ENCODE measurements at regions not wholly inside any gene's neighbourhood (a gene's known extent, or its start where the extent isn't known, plus 50 kb on each side); places are given as distances from the start of the nearest gene placed in this dataset.

GRCh38 chr2:42918671-42919318 lies 126.4 kb upstream of the HAAO start:
- DNase-seq (ENCODE audit: low read depth, low spot score), result no peak
- no peak for ATAC-seq
- H3K4me3 ChIP-seq (ENCODE audit: low read depth in 2 of 2, low read length in 2 of 2), result no peak overlapping the region
- POLR2A ChIA-PET, result no interaction called here
- BruUV-seq (replicated peaks), result no TSS peak
- in situ Hi-C loops (cut with HindIII; ENCODE audit: low pct_unique_long_range_greater_than_20kb, low sequenced_read_pairs) (no loop called here), intact Hi-C loops (cut with micrococcal nuclease; ENCODE audit: unreplicated experiment) (no loop called here)
- H3K4me1 ChIP-seq (ENCODE audit: control insufficient read depth, insufficient read depth, low read length), result no peaks in the 10 kb centered on the region
- TF ChIP-seq POLR2AphosphoS5 (IDR thresholded peaks at IDR 0.05; ENCODE audit: low read depth, low read length), result no peak
- TF ChIP-seq TCF7L2 (IDR thresholded peaks at IDR 0.05; ENCODE audit: low read depth, low read length), result no peak
- TF ChIP-seq CTCF (IDR thresholded peaks at IDR 0.05), result no peak
- no peak for TF ChIP-seq REST (IDR thresholded peaks at IDR 0.05; ENCODE audit: insufficient read depth in 1 of 2, low read depth in 2 of 2, low read length in 1 of 2)
- no peak for TF ChIP-seq SIN3A (IDR thresholded peaks at IDR 0.05; ENCODE audit: borderline replicate concordance, insufficient read depth, low read depth, low read length)
- H3K36me3 ChIP-seq (ENCODE audit: control insufficient read depth, insufficient read depth, low read length), result no peaks in the 10 kb centered on the region
- H3K27ac ChIP-seq (ENCODE audit: low read length), result no peak overlapping the region
- 0 out of 2 replicates have a peak, but pooled peaks cover 2% of the 10 kb centered on the region for H3K27me3 ChIP-seq (ENCODE audit: control insufficient read depth, insufficient read depth, low read length)
- H3K9me3 ChIP-seq (ENCODE audit: control insufficient read depth, insufficient read depth, low read depth, low read length), result no peaks in the 10 kb centered on the region
- CTCF ChIA-PET, result no interaction called here

- CTCF ChIA-PET, result no interaction called here
- ATAC-seq (no peak), DNase-seq (ENCODE audit: low read depth, low spot score) (no peak)
- Histone ChIP-seq H3K36me3 (ENCODE audit: control insufficient read depth, insufficient read depth, low read length) (no peaks in the 10 kb centered on the region), H3K27ac (ENCODE audit: low read length) (no peak overlapping the region), H3K4me1 (ENCODE audit: control insufficient read depth, insufficient read depth, low read length) (no peaks in the 10 kb centered on the region), H3K4me3 (ENCODE audit: low read depth in 2 of 2, low read length in 2 of 2) (no peak overlapping the region), H3K27me3 (ENCODE audit: control insufficient read depth, insufficient read depth, low read length) (0 out of 2 replicates have a peak, but pooled peaks cover 2% of the 10 kb centered on the region), H3K9me3 (ENCODE audit: control insufficient read depth, insufficient read depth, low read depth, low read length) (no peaks in the 10 kb centered on the region)
- intact Hi-C loops (cut with micrococcal nuclease; ENCODE audit: unreplicated experiment) (no loop called here), in situ Hi-C loops (cut with HindIII; ENCODE audit: low pct_unique_long_range_greater_than_20kb, low sequenced_read_pairs) (no loop called here)
- TF ChIP-seq TCF7L2 (IDR thresholded peaks at IDR 0.05; ENCODE audit: low read depth, low read length) (no peak), POLR2AphosphoS5 (IDR thresholded peaks at IDR 0.05; ENCODE audit: low read depth, low read length) (no peak), CTCF (IDR thresholded peaks at IDR 0.05) (no peak), SIN3A (IDR thresholded peaks at IDR 0.05; ENCODE audit: borderline replicate concordance, insufficient read depth, low read depth, low read length) (no peak), REST (IDR thresholded peaks at IDR 0.05; ENCODE audit: insufficient read depth in 1 of 2, low read depth in 2 of 2, low read length in 1 of 2) (no peak)
- BruUV-seq (replicated peaks), result no TSS peak
- POLR2A ChIA-PET, result no interaction called here
Measured at GRCh38 chr2:42918041-42918440, 125.7 kb upstream of the HAAO start.

All from Panc1 (cell line).